ENCODE measurements at regions not wholly inside any gene's neighbourhood (a gene's known extent, or its start where the extent isn't known, plus 50 kb on each side); places are given as distances from the start of the nearest gene placed in this dataset.
"Not testable (repeated sequence)": the region's sequence is repeated elsewhere in the genome, so short reads cannot be mapped to it uniquely, and the experiment has no call there.

DNA sequence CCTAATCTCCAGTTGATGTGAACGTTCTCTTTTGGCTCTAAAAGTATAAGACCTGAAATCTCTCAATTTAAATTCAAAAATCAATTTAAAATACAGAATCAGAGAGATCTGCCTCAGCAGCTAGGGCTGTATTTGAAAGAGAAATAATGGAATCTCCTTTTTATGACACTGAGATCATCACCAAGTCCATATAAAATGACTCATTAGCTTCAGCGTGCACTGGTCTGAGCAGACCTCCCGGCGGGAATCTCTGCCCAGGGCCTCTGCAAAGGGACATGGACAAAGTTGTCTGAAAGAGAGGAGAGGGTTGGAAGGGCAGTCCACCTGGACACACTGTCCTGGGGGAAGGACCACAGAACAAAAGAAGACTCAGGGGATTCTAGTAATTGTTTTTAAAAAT, 855.6 kb downstream of the EFNB2 start:
- no peak for DNase-seq (ENCODE audit: low read depth)

DNA sequence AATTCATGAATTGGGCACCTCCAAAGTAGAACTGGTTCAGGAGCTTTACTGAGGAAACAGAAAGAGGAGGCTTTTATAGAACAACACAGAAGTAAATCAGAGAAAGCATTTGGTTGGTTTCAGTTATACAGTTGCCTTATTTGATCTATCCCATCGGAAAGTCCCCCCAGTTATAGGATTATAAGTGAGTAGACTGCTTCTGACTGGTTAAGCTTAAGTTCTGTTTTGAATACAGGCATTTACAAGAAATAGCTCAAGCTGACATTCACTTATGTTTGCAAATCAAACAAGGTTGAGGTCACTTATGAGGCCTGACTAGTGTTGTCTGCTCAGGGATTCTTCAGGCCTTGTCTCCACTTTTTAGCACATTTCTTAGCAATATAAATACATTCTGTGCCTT, 857.4 kb downstream of the EFNB2 start:
- no peak for DNase-seq (ENCODE audit: low read depth)

DNA sequence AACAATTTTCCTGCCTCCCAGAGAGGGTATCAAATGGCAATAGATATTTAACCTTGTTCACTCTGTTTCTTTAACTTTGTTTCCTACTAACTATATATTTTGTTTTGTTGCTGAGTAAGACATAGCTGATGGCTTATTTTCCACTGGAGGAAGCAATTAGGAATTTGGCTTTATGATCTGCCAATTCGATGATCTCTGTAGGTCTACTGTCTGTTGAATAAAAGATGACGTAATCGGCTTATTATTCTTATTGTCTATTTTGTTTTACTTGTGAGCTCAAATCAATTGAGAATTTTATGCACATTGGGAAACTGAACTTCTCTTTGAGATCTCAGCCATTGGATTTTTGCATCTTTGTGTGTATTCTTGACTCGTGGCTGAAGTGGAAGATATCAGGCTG, 862.6 kb downstream of the EFNB2 start:
- DNase-seq (ENCODE audit: low read depth) = no peak

- not testable (repeated sequence) for DNase-seq (ENCODE audit: low read depth)
These were observed 864.3 kb downstream of the EFNB2 start for GRCh38 chr13:105671131-105671530.

GRCh38 chr13:105670179-105670990, 865.1 kb downstream of the EFNB2 start:
- DNase-seq (ENCODE audit: low read depth) = no peak

DNA sequence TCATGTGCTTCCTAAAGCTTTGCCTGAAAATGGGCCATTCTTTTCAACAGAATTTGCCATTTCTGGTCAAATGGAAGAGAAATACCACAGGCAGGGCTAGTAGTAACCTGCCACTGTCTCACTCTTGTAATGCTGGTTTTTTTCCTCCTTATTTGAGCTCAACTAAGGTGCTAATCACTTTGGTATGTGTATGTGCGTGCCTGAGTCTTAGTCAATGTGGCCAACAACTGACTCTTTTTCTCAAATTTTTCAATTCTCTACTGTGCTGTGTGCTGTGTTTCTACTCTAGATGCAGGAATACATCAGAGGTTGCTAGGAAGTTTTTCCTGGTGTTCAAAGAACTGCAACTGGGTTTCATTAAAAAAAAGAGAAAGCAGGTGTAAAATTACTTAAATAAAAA, 870.2 kb downstream of the EFNB2 start:
- DNase-seq (ENCODE audit: low read depth) = no peak

- DNase-seq (ENCODE audit: low read depth) = no peak
These were observed 872.3 kb downstream of the EFNB2 start for GRCh38 chr13:105663182-105663581.

GRCh38 chr13:105660561-105660960, 874.9 kb downstream of the EFNB2 start:
- no peak for DNase-seq (ENCODE audit: low read depth)

DNA sequence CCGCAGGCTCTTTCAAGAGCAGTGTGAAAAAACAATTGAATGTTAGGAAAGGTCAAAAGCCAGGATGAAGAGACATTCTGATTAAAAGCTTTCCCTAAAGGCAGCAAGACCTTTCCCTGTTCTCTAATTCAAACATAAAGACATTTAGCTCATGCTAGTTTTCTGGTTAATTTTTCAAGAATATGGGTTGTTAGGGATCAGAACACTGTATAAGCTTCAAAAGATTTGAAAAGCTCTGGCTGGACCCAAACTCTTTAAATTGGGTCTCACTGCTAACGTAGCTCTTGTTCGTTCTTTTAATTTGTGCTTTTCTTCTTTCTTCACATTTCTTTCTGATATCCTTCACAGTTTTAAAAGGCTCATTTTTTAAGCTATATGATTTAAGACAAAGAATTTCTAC, 877.0 kb downstream of the EFNB2 start:
- DNase-seq (ENCODE audit: low read depth) = no peak

GRCh38 chr13:105655046-105655445, 880.4 kb downstream of the EFNB2 start:
- no peak for DNase-seq (ENCODE audit: low read depth)

DNA sequence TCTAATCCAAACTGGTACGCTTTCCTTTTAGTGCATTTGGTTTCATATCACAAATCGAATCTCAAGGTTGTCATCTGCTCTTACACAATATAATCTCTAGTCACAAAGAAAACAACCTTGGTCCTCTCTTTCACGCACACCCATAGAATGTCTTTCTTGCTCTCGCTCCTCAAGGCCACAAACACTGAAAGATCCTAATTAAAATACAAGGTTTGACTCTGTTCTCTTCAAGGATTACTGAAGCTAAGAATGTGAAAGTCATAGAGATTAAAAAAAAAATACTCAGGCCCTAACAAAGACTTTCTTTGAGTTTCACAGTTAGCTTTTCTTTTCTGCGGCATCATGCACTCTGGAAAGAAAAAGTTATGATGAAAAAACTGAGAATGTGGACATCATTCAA, 891.5 kb downstream of the EFNB2 start:
- no peak for DNase-seq (ENCODE audit: low read depth)

GRCh38 chr13:105642511-105642958, 892.9 kb downstream of the EFNB2 start:
- DNase-seq (ENCODE audit: low read depth) = no peak

GRCh38 chr13:105641121-105641520, 894.3 kb downstream of the EFNB2 start:
- DNase-seq (ENCODE audit: low read depth) = no peak

DNA sequence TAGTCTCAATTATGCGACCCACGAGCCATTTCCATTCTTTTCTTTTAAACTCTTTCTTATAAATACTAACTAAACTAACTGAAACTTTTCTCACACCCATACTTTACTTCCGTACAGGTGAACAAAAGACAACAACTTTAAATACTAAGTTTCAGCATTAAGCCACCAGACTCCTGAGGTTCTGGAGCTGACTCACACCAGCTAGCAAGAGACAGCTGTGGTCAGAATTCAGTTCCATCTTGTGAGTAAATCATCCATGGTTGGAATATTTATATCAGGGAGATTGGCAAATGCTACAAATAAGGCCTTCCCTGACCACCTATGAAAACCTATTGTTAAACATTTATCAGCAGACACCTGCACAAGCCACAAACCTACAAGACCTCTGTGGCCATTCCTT, 897.0 kb downstream of the EFNB2 start:
- DNase-seq (ENCODE audit: low read depth) = no peak

DNA sequence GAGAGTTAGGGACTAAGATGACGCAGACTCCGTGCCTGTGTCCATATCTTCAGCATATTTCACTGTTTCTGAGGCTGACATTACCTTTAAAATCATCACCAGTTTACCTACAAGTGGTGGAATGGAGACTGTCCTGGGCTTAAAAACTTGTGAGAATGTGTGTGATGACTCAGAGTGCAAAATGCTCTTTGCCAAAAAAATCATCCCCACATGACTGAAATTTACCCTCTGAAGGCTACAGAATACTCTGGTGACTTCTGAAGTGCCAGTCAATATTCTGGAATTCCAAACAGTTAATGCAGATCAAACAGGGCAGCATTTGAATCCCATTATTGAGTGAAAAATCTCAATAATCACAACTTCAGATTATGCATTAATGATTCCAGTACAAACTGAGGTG, 901.4 kb downstream of the EFNB2 start:
- DNase-seq (ENCODE audit: low read depth) = no peak

- no peak for DNase-seq (ENCODE audit: low read depth)
These were observed 905.0 kb downstream of the EFNB2 start for GRCh38 chr13:105630431-105630830.

DNA sequence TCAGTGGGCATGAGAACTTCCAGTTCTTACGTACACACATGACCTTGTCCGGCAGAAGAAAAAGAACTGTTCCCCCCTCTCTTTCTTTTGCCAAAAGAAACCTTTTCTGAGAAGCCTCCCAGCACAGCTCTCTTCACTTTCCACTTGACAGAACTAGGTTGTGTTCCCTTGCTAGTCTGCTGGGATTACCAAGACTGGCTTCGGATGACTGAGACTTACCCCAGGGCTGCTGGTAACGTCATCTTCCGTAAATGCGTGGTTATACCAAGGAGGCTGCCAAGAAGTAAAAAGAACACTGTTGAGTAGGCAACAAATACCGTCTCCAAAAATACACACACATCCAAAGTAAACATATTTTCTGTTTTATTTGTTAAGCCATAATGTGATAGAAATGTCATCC, 908.2 kb downstream of the EFNB2 start:
- DNase-seq (ENCODE audit: low read depth) = no peak

GRCh38 chr13:105625691-105626090, 909.8 kb downstream of the EFNB2 start:
- DNase-seq (ENCODE audit: low read depth) = no peak

- no peak for DNase-seq (ENCODE audit: low read depth)
These were observed 919.0 kb downstream of the EFNB2 start for GRCh38 chr13:105616333-105617075.

GRCh38 chr13:105612541-105612940, 922.9 kb downstream of the EFNB2 start:
- DNase-seq (ENCODE audit: low read depth) = no peak

DNA sequence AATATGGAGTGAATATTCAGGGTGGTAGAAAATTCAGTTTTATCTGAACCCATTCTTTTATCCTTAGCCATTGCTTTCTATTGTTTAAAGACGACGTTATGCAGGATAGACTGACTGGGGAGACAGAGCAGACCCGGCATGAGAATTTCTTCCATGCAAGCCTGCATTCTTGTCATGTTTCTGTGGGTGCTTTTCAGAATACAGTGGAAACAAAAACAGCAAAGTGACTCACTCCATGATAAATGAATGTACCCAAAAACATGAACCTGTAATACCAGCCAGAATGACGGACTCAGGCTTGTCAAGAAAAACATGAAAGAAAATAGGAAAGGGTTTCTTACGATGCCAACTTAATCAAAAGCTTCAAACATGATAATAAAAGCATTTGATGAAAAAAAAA, 924.0 kb downstream of the EFNB2 start:
- no peak for DNase-seq (ENCODE audit: low read depth)

GRCh38 chr13:105608104-105608503, 927.4 kb downstream of the EFNB2 start:
- no peak for DNase-seq (ENCODE audit: low read depth)

- DNase-seq (ENCODE audit: low read depth) = no peak
These were observed 928.0 kb downstream of the EFNB2 start for GRCh38 chr13:105607426-105607825.

DNA sequence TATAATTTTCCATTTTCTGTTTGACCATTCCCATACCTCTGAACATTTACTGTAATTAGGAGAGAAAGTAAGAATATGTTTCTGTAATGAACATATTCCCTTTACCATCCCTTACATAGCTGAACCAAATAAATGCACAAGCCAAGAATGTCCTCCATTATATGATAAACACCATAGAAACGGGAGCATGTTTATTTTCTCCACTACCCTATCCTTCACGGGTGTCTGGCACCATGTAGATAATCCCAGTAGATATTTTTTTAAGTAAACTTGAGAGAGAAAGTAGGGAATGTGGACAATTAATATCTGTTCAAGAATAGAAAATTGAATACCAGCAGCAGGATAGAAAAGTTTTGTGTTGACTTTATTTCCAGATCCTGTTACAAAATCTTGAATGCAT, 928.4 kb downstream of the EFNB2 start:
- no peak for DNase-seq (ENCODE audit: low read depth)

Data from stimulated activated CD8-positive, alpha-beta memory T cell treated with anti-CD3 and anti-CD28 coated beads, Interleukin-4, amount 100 ng/mL, for 24 hours (primary cell).